Esophagus squamous epithelium (tissue), 4 donors: ENCODE measurements at regions not wholly inside any gene's neighbourhood (a gene's known extent, or its start where the extent isn't known, plus 50 kb on each side); places are given as distances from the start of the nearest gene placed in this dataset.
"Not testable (repeated sequence)": the region's sequence is repeated elsewhere in the genome, so short reads cannot be mapped to it uniquely, and the experiment has no call there.

Experiments
- CTCF ChIP-seq, 6 experiments: fragments of 450-650 bp in 4 of 6; fragments of 200-600 bp in 2 of 6; sonication (generic) in 2 of 6; IDR thresholded peaks; one replicate each; pipeline ENCODE4 v1.5.1; 2016 to 2019; ENCODE audit warnings: antibody characterized with exemption in 6 of 6, mild to moderate bottlenecking in 4 of 6, moderate library complexity in 4 of 6
- POLR2A ChIP-seq, 4 donors: fragments of 450-650 bp; IDR thresholded peaks; one replicate each; pipeline ENCODE4 v1.6.1; 2017; ENCODE audit warnings: antibody characterized with exemption in 4 of 4, mild to moderate bottlenecking in 4 of 4, moderate library complexity in 3 of 4

GRCh38 chr7:32747443-32748148 lies 144.0 kb downstream of the KBTBD2 start:
- not testable (repeated sequence) for TF ChIP-seq CTCF, POLR2A (IDR thresholded peaks at IDR 0.05)
